Bronchial epithelial cell (primary cell): ENCODE measurements at regions not wholly inside any gene's neighbourhood (a gene's known extent, or its start where the extent isn't known, plus 50 kb on each side); places are given as distances from the start of the nearest gene placed in this dataset.
A peak's percentile ranks its signal among the peaks of the same experiment; 100 is the strongest.

Experiments used
- DNase-seq: peaks from one replicate; pipeline ENCODE4 v3.0.0-alpha.2; 2010; ENCODE audit warnings: low read depth
- FAIRE-seq: peaks from 2 replicates; lab custom pipeline; 2011; peaks lifted over from hg19 to GRCh38; lab: Jason Lieb, UNC
- H3K27me3 ChIP-seq: 2 replicates; pipeline ENCODE4 v1.5.1; 2011; ENCODE audit warnings: low read length; ENCODE audit not compliant: control insufficient read depth, insufficient read depth
- H3K36me3 ChIP-seq: 2 replicates; pipeline ENCODE4 v1.5.1; 2011; ENCODE audit warnings: low read length; ENCODE audit not compliant: control insufficient read depth, insufficient read depth
- H3K4me3 ChIP-seq: 2 replicates; pipeline ENCODE4 v1.5.1; 2011; ENCODE audit warnings: mild to moderate bottlenecking, low read depth, low read length, control low read depth
- CTCF ChIP-seq: IDR thresholded peaks from 2 replicates; pipeline ENCODE4 v1.5.1; 2011; ENCODE audit warnings: mild to moderate bottlenecking, moderate library complexity, low read length, control low read depth, inconsistent platforms; ENCODE audit not compliant: insufficient read depth, severe bottlenecking

DNA sequence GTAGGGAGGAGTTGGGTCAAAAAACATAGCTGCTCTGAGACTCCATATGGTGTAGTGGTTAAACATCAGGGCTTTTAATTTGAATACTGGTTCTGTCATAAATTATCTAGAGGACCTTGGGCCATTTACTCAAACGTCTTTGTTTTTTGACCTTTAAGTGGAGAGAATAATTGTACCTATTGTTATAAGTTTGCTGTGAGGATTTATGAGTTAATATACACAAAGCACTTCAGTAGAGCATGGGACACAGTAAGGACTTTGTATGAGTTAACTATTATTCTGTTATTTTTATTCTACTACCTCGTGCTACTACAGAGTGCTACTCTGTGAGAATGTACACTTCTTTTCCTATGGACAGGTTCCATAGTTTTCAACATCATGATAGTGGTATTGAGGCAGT is 123.7 kb upstream of the TNC start:
- no peaks in the 10 kb centered on the region for H3K27me3 ChIP-seq
- no peaks in the 10 kb centered on the region for H3K36me3 ChIP-seq
- TF ChIP-seq CTCF, result no peak
- DNase-seq, result no peak
- no peak overlapping the region for H3K4me3 ChIP-seq
- FAIRE-seq, result no peak

DNA sequence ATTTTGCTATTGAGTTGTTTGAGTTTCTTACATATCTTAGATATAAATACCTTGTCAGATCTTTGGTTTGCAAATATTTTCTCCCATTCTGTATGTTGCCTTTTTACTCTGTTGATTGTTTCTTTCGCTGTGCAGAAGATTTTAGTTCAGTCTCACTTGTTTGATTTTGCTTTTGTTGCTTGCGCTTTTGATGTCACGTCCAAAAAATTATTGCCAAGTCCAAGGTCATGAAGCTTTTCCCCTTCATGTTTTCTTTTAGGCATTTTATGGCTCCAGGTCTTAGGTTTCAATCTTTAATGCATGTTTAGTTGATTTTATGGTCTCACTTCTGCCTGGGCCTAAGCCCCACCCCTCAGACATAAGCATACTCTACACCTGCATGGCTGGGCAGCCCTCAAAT is 131.5 kb upstream of the TNC start:
- FAIRE-seq (no peak), DNase-seq (no peak)
- H3K27me3 ChIP-seq, result no peaks in the 10 kb centered on the region
- no peak overlapping the region for H3K4me3 ChIP-seq
- no peaks in the 10 kb centered on the region for H3K36me3 ChIP-seq
- no peak for TF ChIP-seq CTCF

DNA sequence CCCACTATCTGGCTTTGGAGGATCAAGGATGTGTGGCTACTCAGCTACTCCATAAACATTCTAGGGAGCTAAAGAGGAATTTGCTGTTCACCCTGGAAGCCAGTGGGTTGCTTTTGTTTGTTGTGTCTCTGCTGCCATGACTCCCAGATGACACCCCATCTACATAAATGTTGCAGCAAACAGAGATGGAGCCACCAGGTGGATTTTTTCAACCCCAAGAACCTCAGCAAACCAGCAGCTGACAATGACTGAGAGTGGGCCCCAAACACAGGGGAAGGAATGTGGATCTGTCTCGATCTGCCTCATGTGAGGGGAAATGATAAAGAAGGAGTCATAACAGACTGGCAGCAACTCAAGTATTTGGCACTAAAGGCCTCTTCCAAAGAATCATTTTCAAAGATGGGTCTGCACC is 132.7 kb upstream of the TNC start:
- Histone ChIP-seq H3K27me3 (no peaks in the 10 kb centered on the region), H3K4me3 (no peak overlapping the region), H3K36me3 (no peaks in the 10 kb centered on the region)
- TF ChIP-seq CTCF, result no peak
- FAIRE-seq, result peak; percentile 98
- DNase-seq, result peak; percentile 99

DNA sequence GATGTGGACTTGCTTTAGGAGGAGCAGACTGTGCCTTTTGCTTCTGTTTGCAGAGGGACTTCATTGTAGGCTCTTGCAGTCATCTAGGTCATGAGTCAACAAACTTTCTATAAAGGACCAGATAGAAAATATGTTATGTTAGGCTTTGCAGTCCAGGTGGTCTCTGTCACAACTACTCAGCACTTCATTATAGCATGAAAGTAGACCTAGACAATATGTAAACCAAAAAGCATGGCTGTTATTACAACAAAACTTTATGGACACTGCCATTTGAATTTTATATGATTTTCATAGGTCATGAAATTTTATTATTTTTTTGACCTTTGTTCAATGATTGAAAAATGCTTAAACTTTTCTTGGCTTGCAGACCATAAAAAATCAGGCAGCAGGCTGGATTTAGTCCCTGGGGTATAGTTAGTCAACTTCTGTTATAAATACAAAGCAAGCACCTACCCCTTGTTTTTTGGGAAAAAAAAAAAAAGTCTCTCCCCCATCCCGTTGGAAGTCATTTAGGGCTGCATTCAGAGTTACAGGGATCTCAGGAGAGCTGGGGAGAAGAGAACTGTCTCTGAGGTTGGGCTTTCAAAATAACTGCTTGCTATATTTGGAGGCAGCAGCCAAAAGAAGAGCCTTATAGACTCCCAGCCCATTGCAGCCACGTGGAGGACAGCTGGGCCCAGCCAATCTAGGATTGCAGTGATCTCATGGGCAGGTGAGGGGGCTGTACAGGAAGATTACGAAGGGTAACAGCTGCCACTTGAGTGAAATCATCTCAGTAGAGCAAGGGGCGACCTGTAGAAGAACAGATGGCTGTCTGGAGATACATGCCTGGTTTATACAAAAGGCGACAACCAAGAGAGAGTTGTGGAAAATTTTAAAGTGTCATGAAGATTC is 136.6 kb upstream of the TNC start:
- no peak for TF ChIP-seq CTCF
- FAIRE-seq (no peak), DNase-seq (no peak)
- Histone ChIP-seq H3K36me3 (no peaks in the 10 kb centered on the region), H3K4me3 (no peak overlapping the region), H3K27me3 (no peaks in the 10 kb centered on the region)

- FAIRE-seq, result no peak
- H3K4me3 ChIP-seq, result no peak overlapping the region
- peak; percentile 90 for DNase-seq
- H3K27me3 ChIP-seq, result no peaks in the 10 kb centered on the region
- TF ChIP-seq CTCF, result no peak
- H3K36me3 ChIP-seq, result no peaks in the 10 kb centered on the region
Measured at GRCh38 chr9:115261656-115262081, 143.7 kb upstream of the TNC start.

DNA sequence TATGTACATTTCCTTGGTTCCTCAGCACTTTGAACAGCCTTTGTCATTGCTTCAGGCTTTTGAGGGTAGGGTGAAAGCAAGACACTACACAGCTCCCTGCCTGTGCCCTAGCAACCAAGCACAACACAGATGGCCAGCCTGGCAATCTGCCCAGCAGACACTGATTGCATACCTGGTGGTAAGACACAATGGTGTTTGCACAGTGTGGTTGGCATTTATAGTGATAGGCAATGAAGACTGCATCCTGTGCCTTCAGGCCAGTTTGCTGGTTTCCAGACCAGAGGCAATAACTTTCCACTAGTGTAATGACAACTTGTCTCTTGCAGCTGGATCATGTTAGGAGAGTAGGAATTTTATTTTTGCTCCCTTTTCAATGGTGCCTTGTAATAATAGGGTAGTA is 144.5 kb upstream of the TNC start:
- H3K36me3 ChIP-seq, result no peaks in the 10 kb centered on the region
- H3K4me3 ChIP-seq, result no peak overlapping the region
- FAIRE-seq (peak; percentile 99), DNase-seq (peak; percentile 100)
- no peaks in the 10 kb centered on the region for H3K27me3 ChIP-seq
- no peak for TF ChIP-seq CTCF
